ENCODE measurements at regions not wholly inside any gene's neighbourhood (a gene's known extent, or its start where the extent isn't known, plus 50 kb on each side); places are given as distances from the start of the nearest gene placed in this dataset.

DNA sequence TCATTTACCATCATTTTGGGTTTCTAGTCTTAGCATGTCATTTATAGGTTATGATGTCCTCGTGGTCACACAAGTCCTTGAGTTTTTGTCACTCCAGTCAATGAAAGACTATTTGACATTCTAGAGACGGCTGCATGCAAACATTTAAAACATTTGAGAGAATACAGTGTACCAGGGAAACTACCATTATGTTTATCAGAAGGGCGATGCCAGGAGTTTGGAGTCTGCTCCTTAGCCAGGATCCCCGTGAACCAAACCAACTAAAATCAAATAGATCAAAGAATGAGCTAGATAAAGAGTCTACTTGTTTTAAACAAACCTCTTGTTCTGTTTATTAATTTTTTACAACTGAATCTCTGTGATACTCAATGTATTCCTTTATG, 122.6 kb downstream of the OLIG3 start:
- no peak for DNase-seq (ENCODE audit: low read depth)

DNA sequence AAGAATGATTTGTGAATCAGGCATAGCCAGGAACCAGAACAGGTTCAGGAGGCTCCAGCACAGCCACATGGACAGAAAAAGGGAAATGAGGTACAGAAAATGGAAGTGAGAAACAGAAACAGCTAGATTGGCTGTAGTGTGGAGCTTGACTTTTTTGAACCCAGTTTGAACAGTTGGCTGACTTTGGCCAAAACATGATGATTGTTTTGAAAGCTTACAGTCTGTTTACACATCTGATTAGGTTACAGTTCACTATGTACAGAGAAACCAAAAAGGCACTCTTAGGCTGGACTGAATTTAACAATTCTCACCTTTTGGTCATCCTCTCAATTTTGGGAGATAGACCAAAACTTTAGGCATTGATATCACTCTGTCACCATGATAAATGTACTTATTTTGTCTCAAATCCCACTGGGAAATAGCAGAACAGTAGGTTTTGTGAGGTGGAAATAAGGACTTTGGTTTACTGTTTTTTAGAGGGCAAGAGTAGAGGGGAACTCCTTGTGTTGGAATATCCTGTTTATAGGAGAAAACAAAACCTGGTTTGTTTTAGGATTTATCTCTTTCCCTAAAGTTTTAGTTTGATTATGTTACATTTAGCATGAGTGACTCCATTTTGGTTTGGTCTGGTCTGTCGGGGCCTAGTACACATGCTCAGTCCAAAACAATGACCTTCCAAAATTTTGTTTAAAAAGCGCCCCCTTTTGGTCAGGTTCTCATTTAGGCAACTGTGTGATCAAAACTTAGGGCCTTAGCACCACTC, 123.1 kb downstream of the OLIG3 start:
- no peak overlapping the region for H3K4me3 ChIP-seq (ENCODE audit: low read depth, low read length)
- TF ChIP-seq, protein P1, sequence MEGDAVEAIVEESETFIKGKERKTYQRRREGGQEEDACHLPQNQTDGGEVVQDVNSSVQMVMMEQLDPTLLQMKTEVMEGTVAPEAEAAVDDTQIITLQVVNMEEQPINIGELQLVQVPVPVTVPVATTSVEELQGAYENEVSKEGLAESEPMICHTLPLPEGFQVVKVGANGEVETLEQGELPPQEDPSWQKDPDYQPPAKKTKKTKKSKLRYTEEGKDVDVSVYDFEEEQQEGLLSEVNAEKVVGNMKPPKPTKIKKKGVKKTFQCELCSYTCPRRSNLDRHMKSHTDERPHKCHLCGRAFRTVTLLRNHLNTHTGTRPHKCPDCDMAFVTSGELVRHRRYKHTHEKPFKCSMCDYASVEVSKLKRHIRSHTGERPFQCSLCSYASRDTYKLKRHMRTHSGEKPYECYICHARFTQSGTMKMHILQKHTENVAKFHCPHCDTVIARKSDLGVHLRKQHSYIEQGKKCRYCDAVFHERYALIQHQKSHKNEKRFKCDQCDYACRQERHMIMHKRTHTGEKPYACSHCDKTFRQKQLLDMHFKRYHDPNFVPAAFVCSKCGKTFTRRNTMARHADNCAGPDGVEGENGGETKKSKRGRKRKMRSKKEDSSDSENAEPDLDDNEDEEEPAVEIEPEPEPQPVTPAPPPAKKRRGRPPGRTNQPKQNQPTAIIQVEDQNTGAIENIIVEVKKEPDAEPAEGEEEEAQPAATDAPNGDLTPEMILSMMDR (IDR thresholded peaks at IDR 0.05; ENCODE audit: control insufficient read depth, extremely low read depth, insufficient read depth): no peak
- no peak for DNase-seq (ENCODE audit: low read depth)

More for the DNA sequence above, 122.6 kb downstream of the OLIG3 start:
- TF ChIP-seq, protein P1 (IDR thresholded peaks at IDR 0.05; ENCODE audit: control insufficient read depth, extremely low read depth, insufficient read depth): no peak
- H3K4me3 ChIP-seq (ENCODE audit: low read depth, low read length): no peak overlapping the region

DNA sequence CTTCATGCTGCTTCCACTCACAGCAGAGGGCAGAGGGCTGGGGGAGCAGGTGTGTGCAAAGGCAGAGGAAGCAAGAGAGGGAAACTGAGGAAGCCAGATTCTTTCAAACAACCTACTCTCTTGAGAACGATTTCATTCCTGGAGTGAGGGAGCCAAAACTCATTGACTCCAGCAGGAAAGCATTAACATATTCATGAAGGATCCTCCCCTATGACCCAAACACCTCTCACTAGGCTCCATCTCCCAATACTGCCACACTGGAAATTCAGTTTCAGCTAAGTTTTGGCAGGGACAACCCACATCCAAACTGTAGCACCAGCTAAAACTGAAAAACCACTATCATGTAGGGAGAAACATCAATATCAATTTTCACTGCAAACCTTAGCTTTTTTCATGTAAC, 125.1 kb downstream of the OLIG3 start:
- no peak for DNase-seq (ENCODE audit: low read depth)
- H3K4me3 ChIP-seq (ENCODE audit: low read depth, low read length): no peak overlapping the region
- TF ChIP-seq, protein P1 (IDR thresholded peaks at IDR 0.05; ENCODE audit: control insufficient read depth, extremely low read depth, insufficient read depth): no peak

DNA sequence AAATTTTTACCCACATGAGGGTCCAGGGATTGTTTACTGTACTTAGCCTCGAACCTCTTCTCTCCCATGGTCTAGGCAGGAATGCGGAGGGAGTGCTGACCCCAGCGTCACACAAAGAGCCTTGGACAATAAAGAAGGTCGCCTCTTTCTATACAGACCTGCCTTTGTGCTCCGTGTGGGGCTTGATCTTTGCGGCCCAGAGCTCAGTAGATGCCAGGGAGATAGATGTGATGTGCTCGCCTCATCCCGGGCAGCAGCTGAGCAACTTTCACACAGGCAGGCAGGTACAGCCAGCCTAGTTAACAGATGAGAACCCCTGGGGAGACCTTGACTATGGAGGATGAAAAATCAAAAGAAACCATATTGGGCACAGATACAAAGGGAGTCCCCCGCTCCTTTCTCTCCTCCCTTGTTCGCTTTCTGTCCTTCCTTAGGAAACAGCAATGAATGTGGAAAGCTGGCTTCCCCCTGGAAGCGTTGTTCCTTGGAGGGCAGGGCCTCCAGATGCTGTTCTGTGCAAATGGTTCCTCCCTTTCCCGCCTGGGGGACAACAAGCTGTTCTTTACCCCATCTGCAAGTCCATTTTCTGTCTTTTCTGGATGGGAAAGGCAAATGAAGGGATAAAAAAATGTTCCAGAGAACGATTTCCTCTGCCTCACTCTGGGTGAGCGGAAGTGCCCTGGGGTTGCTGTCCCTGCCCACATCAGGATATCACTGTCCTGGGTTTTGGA, 128.3 kb downstream of the OLIG3 start:
- no peak overlapping the region for H3K4me3 ChIP-seq (ENCODE audit: low read depth, low read length)
- no peak for DNase-seq (ENCODE audit: low read depth)
- TF ChIP-seq, protein P1 (IDR thresholded peaks at IDR 0.05; ENCODE audit: control insufficient read depth, extremely low read depth, insufficient read depth): no peak

DNA sequence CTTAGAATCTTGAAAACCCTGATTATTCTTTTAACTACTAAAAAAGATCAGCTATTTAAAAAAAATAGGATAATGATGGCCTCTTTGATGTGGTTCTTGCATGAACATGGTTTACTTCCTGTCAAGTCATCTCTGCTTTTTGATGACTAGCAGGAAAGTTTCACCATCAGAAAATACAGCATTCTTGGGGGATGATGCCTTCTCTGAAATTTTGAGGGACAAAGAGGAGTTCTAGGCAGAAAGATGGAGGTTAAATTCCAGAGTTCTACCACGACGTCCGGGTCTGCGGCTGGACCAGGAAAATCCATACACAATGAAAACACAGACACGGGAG, 130.4 kb downstream of the OLIG3 start:
- TF ChIP-seq, protein P1 (IDR thresholded peaks at IDR 0.05; ENCODE audit: control insufficient read depth, extremely low read depth, insufficient read depth): no peak
- H3K4me3 ChIP-seq (ENCODE audit: low read depth, low read length): no peak overlapping the region
- no peak for DNase-seq (ENCODE audit: low read depth)

DNA sequence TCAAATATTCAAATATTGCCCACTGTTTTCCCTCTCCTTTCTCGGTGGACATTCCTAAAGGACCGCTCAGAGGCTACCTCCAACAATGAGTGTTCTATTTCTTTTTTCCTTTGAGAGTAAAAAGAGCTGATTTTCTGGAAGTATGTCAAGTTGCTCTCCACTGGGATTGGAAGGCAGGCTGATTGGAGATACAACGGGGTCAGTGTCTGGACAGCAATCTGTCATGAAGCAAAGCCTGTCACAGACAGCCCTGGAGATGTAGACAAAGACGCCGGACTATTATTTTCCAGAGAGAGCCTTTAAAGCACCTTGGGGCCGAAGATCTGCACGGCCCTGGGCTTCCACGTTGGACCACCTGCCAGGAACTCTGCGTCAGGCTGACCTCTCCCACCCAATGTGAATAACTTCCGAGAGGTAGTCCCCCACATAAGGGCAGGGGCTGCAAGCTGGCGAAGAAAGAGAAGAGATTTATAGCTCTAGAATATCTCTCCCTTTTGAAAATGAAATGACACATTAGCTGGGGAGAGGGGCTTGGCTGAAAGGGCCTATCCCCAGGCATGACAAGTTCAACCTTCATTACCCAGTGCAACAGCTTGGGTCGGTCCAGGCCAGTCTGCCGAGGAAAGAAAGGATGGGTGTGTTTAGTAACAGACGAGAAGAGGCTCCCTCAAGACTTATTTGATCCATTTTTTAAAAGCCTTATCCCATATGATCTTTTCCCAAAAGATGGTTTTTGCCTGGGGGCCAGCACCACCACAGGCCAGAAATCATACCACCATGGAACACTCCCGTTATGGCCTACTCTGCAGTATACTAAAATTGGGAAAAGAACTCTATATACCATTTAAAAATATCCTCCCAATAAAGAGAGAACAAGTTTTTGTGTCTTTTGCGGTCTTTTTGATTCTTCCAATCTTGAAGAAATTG, 131.1 kb downstream of the OLIG3 start:
- TF ChIP-seq, protein P1 (IDR thresholded peaks at IDR 0.05; ENCODE audit: control insufficient read depth, extremely low read depth, insufficient read depth): no peak
- DNase-seq (ENCODE audit: low read depth): no peak
- H3K4me3 ChIP-seq (ENCODE audit: low read depth, low read length): no peak overlapping the region

Data from LNCaP clone FGC (cell line).